ENCODE measurements at regions not wholly inside any gene's neighbourhood (a gene's known extent, or its start where the extent isn't known, plus 50 kb on each side); places are given as distances from the start of the nearest gene placed in this dataset.

DNA sequence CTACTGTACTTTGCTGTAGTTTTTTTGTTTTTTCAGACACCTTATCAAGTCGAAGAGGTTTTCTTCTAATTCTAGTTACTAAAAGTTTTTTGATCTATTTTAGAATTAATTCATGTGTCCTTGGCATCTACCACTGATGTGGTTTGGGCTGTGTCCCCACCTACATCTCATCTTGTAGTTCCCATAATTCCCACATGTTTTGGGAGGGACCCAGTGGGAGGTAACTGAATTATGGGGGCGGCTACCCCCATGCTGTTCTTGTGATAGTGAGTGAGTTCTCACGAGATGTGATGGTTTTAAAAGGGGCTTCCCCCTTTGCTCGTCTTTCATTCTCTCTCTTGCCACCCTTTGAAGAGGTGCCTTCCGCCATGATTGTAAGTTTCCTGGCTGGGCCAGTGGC, 154.6 kb upstream of the EEPD1 start:
- TF ChIP-seq, protein P1, sequence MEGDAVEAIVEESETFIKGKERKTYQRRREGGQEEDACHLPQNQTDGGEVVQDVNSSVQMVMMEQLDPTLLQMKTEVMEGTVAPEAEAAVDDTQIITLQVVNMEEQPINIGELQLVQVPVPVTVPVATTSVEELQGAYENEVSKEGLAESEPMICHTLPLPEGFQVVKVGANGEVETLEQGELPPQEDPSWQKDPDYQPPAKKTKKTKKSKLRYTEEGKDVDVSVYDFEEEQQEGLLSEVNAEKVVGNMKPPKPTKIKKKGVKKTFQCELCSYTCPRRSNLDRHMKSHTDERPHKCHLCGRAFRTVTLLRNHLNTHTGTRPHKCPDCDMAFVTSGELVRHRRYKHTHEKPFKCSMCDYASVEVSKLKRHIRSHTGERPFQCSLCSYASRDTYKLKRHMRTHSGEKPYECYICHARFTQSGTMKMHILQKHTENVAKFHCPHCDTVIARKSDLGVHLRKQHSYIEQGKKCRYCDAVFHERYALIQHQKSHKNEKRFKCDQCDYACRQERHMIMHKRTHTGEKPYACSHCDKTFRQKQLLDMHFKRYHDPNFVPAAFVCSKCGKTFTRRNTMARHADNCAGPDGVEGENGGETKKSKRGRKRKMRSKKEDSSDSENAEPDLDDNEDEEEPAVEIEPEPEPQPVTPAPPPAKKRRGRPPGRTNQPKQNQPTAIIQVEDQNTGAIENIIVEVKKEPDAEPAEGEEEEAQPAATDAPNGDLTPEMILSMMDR (IDR thresholded peaks at IDR 0.05; ENCODE audit: insufficient read depth, low read length) = no peak
- no peak overlapping the region for H3K4me3 ChIP-seq (ENCODE audit: low read depth, low read length)
- no peak for DNase-seq (ENCODE audit: low read depth)

DNA sequence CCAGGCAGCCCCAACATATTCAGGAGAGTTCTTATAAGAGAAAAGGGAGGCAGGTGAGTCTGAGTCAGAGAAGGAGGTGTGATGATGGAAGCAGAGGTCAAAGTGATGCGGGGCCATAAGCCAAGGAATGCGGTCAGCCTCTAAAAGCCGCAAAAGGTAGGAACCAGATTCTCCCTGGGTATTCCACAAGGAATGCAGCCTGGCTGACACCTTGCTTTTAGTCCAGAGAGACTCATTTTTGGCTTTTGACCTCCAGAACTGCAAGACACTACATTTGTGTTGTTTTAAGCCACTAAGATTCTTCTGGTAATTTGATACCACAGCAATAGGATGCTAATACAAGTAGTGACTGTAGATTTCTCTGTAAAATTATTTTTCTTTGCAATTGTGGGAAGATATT, 151.5 kb upstream of the EEPD1 start:
- TF ChIP-seq, protein P1 (IDR thresholded peaks at IDR 0.05; ENCODE audit: insufficient read depth, low read length) = no peak
- no peak for DNase-seq (ENCODE audit: low read depth)
- H3K4me3 ChIP-seq (ENCODE audit: low read depth, low read length) = no peak overlapping the region

DNA sequence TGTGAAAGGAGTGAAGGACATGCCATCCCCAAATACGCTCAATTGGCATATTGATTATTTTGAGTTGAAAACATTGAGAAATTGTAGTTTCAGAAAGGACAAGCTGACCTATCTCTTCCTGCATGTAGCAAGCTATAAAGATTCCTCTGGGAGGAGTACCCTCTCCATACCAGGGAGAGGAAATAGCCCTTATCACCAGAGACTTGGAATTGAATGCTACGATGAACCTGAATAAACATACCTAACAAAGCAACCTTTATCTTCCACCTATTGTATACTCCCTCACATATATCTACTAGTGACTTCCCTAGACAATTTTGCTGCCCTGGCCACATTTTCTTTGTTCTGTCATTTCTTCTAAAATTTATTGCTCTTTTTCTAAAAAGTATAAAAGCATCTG, 150.2 kb upstream of the EEPD1 start:
- TF ChIP-seq, protein P1 (IDR thresholded peaks at IDR 0.05; ENCODE audit: insufficient read depth, low read length) = no peak
- no peak for DNase-seq (ENCODE audit: low read depth)
- no peak overlapping the region for H3K4me3 ChIP-seq (ENCODE audit: low read depth, low read length)

DNA sequence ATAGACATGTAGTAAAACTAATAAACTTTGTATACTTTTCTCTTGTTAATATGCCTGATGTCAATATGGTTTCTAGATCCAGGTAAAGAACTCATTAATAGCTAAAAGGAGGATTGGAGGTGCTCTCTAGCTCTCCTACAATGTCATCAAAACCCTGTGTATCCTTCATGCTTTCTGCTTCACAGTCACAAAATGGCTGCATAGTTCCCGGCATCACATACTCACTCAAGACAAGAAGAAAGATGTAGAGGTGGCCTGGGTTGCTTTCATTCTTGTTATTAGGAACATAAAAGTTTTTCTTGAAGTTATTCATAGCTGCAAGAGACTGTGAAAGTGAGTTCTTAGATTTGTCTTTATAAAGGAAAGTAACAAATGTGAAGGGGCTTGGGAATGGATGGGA, 149.7 kb upstream of the EEPD1 start:
- DNase-seq (ENCODE audit: low read depth) = no peak
- H3K4me3 ChIP-seq (ENCODE audit: low read depth, low read length) = no peak overlapping the region
- TF ChIP-seq, protein P1 (IDR thresholded peaks at IDR 0.05; ENCODE audit: insufficient read depth, low read length) = no peak

DNA sequence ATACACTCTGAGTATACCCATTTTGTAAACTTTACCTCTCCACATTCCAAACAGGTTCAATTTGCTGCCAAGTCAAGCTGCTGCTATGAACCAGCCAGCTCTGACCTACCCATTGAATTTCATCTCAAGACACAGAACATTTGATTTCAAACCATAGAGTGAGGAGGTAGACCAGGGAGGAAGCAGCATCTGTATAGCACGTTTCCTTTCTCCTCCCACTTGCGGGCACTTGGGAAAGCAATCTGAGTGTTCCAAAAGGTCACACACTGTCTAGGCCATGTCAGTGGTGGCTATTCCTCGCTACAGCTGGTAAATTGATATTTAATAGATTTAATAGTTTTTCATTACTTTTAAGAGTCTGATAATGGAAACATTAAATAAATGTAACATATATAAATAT, 147.8 kb upstream of the EEPD1 start:
- DNase-seq (ENCODE audit: low read depth) = no peak
- H3K4me3 ChIP-seq (ENCODE audit: low read depth, low read length) = no peak overlapping the region
- TF ChIP-seq, protein P1 (IDR thresholded peaks at IDR 0.05; ENCODE audit: insufficient read depth, low read length) = no peak

DNA sequence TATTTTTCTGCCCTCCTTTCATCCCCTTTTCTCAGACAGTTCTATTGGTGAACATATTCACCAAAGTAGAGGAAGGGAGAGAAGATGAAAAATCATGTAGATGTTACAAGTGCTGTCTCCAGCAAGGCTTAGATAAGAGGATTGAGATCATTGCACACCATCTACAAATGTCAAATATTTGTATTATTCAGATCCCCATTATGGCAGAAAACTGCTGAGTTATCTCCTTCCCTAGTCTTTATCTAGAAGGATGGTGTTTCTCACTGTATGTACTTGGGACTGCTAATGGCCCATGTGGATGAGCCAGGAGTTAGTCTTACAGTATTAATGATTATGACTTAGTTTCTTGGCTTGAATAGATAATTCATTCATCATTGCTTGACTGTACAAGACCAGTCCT, 147.2 kb upstream of the EEPD1 start:
- no peak for DNase-seq (ENCODE audit: low read depth)
- no peak overlapping the region for H3K4me3 ChIP-seq (ENCODE audit: low read depth, low read length)
- TF ChIP-seq, protein P1 (IDR thresholded peaks at IDR 0.05; ENCODE audit: insufficient read depth, low read length) = no peak

DNA sequence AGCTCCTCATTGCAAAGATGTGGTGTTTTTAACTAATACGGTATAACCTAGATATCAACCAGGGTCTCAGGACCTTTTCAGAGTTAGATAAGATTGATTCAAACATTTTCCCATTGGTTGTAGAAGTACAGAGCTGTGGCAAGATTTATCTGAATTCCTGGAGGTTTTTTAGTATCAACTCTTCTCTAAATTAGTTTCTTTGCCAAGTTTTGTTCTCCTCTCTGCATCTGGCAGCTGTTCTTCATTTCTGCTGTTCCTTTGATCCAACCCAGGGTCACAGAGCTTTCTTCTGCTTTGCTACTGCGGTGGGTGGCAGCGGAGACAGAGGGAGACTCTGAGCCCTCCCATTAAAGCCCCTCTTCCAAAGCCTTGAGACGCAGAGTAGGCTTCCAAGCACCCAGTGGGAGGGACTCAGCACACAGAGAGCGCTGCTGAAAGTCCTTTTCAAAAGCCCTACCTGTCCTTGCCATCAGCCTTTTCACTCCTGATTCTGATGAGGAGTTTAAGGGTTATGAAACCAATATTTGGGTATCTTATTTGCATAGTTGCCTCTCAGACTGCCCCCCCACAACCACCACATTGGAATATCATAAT, 146.3 kb upstream of the EEPD1 start:
- no peak for DNase-seq (ENCODE audit: low read depth)
- no peak overlapping the region for H3K4me3 ChIP-seq (ENCODE audit: low read depth, low read length)
- TF ChIP-seq, protein P1 (IDR thresholded peaks at IDR 0.05; ENCODE audit: insufficient read depth, low read length) = no peak

Measured in fibroblast of the aortic adventitia (primary cell).